WTC11 (cell line): ENCODE measurements at regions not wholly inside any gene's neighbourhood (a gene's known extent, or its start where the extent isn't known, plus 50 kb on each side); places are given as distances from the start of the nearest gene placed in this dataset.

Source experiments
- ETV6 ChIP-seq: sonication (generic); formaldehyde crosslinking; IDR thresholded peaks from 2 replicates; pipeline ENCODE4 v1.8.1; 2022; ENCODE audit warnings: mild to moderate bottlenecking, missing genetic modification reagents
- NFE2L1 ChIP-seq: sonication (generic); formaldehyde crosslinking; IDR thresholded peaks from 2 replicates; pipeline ENCODE4 v1.8.1; 2023; ENCODE audit warnings: missing genetic modification reagents
- TF ChIP-seq, protein P1 (sequence below): sonication (generic); formaldehyde crosslinking; IDR thresholded peaks from 2 replicates; pipeline ENCODE4 v1.8.0; 2022; ENCODE audit warnings: mild to moderate bottlenecking, missing genetic modification reagents
- TF ChIP-seq, protein P2 (sequence below): fragments of 200-600 bp; IDR thresholded peaks from 2 replicates; pipeline ENCODE4 v1.8.0; 2022; ENCODE audit warnings: antibody characterized with exemption

DNA sequence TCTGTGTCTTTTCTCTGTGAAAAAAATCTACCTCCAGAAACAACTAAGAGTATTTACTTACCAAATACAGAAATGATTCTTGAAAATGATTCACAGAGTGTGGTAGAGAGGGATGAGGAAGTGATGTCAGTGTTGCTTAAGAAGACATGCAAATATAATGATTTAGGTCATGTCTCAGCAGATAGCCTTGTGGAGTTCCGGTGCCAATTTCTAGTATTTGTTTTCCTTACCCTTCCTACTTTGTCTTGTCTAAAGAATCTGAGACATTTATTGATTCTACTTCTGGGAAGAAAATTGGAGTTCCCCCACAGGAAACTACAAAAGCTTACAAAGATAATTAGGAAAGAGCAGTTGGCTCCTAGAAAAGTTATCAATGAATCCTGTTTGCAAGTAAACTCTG, 68.8 kb downstream of the GJA1 start:
- TF ChIP-seq, protein P1, sequence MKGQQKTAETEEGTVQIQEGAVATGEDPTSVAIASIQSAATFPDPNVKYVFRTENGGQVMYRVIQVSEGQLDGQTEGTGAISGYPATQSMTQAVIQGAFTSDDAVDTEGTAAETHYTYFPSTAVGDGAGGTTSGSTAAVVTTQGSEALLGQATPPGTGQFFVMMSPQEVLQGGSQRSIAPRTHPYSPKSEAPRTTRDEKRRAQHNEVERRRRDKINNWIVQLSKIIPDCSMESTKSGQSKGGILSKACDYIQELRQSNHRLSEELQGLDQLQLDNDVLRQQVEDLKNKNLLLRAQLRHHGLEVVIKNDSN (CRISPR knock-in tag), result no peak
- TF ChIP-seq, protein P2, sequence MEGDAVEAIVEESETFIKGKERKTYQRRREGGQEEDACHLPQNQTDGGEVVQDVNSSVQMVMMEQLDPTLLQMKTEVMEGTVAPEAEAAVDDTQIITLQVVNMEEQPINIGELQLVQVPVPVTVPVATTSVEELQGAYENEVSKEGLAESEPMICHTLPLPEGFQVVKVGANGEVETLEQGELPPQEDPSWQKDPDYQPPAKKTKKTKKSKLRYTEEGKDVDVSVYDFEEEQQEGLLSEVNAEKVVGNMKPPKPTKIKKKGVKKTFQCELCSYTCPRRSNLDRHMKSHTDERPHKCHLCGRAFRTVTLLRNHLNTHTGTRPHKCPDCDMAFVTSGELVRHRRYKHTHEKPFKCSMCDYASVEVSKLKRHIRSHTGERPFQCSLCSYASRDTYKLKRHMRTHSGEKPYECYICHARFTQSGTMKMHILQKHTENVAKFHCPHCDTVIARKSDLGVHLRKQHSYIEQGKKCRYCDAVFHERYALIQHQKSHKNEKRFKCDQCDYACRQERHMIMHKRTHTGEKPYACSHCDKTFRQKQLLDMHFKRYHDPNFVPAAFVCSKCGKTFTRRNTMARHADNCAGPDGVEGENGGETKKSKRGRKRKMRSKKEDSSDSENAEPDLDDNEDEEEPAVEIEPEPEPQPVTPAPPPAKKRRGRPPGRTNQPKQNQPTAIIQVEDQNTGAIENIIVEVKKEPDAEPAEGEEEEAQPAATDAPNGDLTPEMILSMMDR, result no peak
- no peak for TF ChIP-seq ETV6
- no peak for TF ChIP-seq NFE2L1 (CRISPR knock-in tag)
